Breast epithelium (tissue), 3 donors: ENCODE measurements at regions not wholly inside any gene's neighbourhood (a gene's known extent, or its start where the extent isn't known, plus 50 kb on each side); places are given as distances from the start of the nearest gene placed in this dataset.

Experiments used
- CTCF ChIP-seq, 3 donors: fragments of 450-650 bp; IDR thresholded peaks; one replicate each; pipeline ENCODE4 v1.5.1; 2016 to 2017; ENCODE audit warnings: antibody characterized with exemption in 3 of 3, mild to moderate bottlenecking in 3 of 3, moderate library complexity in 3 of 3
- POLR2A ChIP-seq: fragments of 450-650 bp; IDR thresholded peaks from one replicate; pipeline ENCODE4 v1.6.1; 2016; ENCODE audit warnings: antibody characterized with exemption, mild to moderate bottlenecking, moderate library complexity
- POLR2AphosphoS5 ChIP-seq, 3 donors: sonication (generic); formaldehyde crosslinking; IDR thresholded peaks; one replicate each; pipeline ENCODE4 v1.6.1; 2017; ENCODE audit warnings: antibody characterized with exemption in 3 of 3

GRCh38 chr2:7707723-7708122, 790.5 kb downstream of the RNF144A start:
- TF ChIP-seq POLR2A (no peak), CTCF (IDR thresholded peaks at IDR 0.05) (no peak), POLR2AphosphoS5 (IDR thresholded peaks at IDR 0.05) (no peak)
